Progenitor cell of endocrine pancreas (in vitro differentiated cells): ENCODE measurements at regions not wholly inside any gene's neighbourhood (a gene's known extent, or its start where the extent isn't known, plus 50 kb on each side); places are given as distances from the start of the nearest gene placed in this dataset.
"Not testable (repeated sequence)": the region's sequence is repeated elsewhere in the genome, so short reads cannot be mapped to it uniquely, and the experiment has no call there.

Source experiments
- DNase-seq: peaks from one replicate; pipeline ENCODE4 v3.0.0; 2021; ENCODE audit warnings: low spot score; ENCODE audit not compliant: unreplicated experiment
- H3K27ac Mint-ChIP-seq: 2 replicates; pipeline ENCODE4 v1.8.0; 2021; ENCODE audit warnings: mild to moderate bottlenecking, moderate library complexity, mixed read lengths
- H3K27me3 Mint-ChIP-seq: 2 replicates; pipeline ENCODE4 v1.8.0; 2021; ENCODE audit warnings: mixed read lengths
- H3K36me3 Mint-ChIP-seq: 2 replicates; pipeline ENCODE4 v1.8.0; 2022; ENCODE audit warnings: mixed read lengths; ENCODE audit not compliant: insufficient read depth
- H3K4me1 Mint-ChIP-seq: 2 replicates; pipeline ENCODE4 v1.8.0; 2021; ENCODE audit warnings: low read depth, mixed read lengths
- H3K4me3 Mint-ChIP-seq: 2 replicates; pipeline ENCODE4 v1.8.0; 2021; ENCODE audit warnings: low read depth, mild to moderate bottlenecking, moderate library complexity, mixed read lengths
- H3K9me3 Mint-ChIP-seq: 2 replicates; pipeline ENCODE4 v1.8.0; 2021; ENCODE audit warnings: low read depth, mixed read lengths
- TF ChIP-seq, protein P1 (sequence below): fragments of 200-600 bp; sonication (generic); IDR thresholded peaks from one replicate; pipeline ENCODE4 v1.5.0; 2021; ENCODE audit warnings: antibody characterized with exemption, mild to moderate bottlenecking; ENCODE audit not compliant: unreplicated experiment

GRCh38 chr9:32136700-32137339 is 247.6 kb upstream of the ACO1 start:
- TF ChIP-seq, protein P1, sequence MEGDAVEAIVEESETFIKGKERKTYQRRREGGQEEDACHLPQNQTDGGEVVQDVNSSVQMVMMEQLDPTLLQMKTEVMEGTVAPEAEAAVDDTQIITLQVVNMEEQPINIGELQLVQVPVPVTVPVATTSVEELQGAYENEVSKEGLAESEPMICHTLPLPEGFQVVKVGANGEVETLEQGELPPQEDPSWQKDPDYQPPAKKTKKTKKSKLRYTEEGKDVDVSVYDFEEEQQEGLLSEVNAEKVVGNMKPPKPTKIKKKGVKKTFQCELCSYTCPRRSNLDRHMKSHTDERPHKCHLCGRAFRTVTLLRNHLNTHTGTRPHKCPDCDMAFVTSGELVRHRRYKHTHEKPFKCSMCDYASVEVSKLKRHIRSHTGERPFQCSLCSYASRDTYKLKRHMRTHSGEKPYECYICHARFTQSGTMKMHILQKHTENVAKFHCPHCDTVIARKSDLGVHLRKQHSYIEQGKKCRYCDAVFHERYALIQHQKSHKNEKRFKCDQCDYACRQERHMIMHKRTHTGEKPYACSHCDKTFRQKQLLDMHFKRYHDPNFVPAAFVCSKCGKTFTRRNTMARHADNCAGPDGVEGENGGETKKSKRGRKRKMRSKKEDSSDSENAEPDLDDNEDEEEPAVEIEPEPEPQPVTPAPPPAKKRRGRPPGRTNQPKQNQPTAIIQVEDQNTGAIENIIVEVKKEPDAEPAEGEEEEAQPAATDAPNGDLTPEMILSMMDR, result peak; percentile 8
- Mint-ChIP-seq H3K27ac (no peak overlapping the region), H3K27me3 (no peaks in the 10 kb centered on the region), H3K9me3 (peaks cover 6% of the 10 kb centered on the region), H3K36me3 (no peaks in the 10 kb centered on the region), H3K4me1 (peaks cover 5% of the 10 kb centered on the region), H3K4me3 (no peak overlapping the region)
- DNase-seq, result no peak

- TF ChIP-seq, protein P1, result no peak
- H3K36me3 Mint-ChIP-seq, result no peaks in the 10 kb centered on the region
- H3K4me3 Mint-ChIP-seq, result no peak overlapping the region
- H3K27ac Mint-ChIP-seq, result no peak overlapping the region
- DNase-seq, result no peak
- peaks cover 2% of the 10 kb centered on the region for H3K4me1 Mint-ChIP-seq
- peaks cover 6% of the 10 kb centered on the region for H3K9me3 Mint-ChIP-seq
- no peaks in the 10 kb centered on the region for H3K27me3 Mint-ChIP-seq
Measured at GRCh38 chr9:32142074-32142473, 242.4 kb upstream of the ACO1 start.

GRCh38 chr9:32148553-32148952 is 235.9 kb upstream of the ACO1 start:
- H3K27me3 Mint-ChIP-seq, H3K4me3 Mint-ChIP-seq, H3K36me3 Mint-ChIP-seq, DNase-seq, H3K27ac Mint-ChIP-seq, H3K4me1 Mint-ChIP-seq: not testable (repeated sequence)
- peaks cover 16% of the 10 kb centered on the region for H3K9me3 Mint-ChIP-seq

GRCh38 chr9:32161209-32161608 is 223.2 kb upstream of the ACO1 start:
- no peaks in the 10 kb centered on the region for H3K4me1 Mint-ChIP-seq
- no peak overlapping the region for H3K27ac Mint-ChIP-seq
- TF ChIP-seq, protein P1, result no peak
- no peaks in the 10 kb centered on the region for H3K9me3 Mint-ChIP-seq
- H3K36me3 Mint-ChIP-seq, result no peaks in the 10 kb centered on the region
- H3K4me3 Mint-ChIP-seq, result no peak overlapping the region
- H3K27me3 Mint-ChIP-seq, result no peaks in the 10 kb centered on the region
- DNase-seq, result no peak

DNA sequence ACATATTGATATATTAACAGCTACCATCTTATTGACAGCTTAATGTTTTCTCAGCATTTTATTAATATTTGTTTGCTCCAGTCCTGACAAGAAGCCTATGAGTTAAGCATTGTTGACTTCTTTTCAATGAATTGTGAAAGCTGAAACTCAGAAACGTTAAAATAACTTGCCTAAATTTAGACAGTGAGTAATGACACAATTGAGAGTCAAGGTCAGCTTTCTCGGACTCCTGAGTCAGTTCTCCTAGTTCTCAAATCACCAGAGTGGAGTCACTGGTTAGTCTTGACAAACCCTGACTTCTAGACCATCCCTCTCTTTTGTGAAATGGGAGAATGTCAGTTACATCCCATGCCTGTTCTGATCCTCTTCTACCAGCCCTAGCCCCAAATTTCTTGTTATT is 222.7 kb upstream of the ACO1 start:
- TF ChIP-seq, protein P1, result no peak
- no peak for DNase-seq
- H3K4me3 Mint-ChIP-seq, result no peak overlapping the region
- no peak overlapping the region for H3K27ac Mint-ChIP-seq
- no peaks in the 10 kb centered on the region for H3K4me1 Mint-ChIP-seq
- no peaks in the 10 kb centered on the region for H3K9me3 Mint-ChIP-seq
- no peaks in the 10 kb centered on the region for H3K27me3 Mint-ChIP-seq
- H3K36me3 Mint-ChIP-seq, result no peaks in the 10 kb centered on the region

DNA sequence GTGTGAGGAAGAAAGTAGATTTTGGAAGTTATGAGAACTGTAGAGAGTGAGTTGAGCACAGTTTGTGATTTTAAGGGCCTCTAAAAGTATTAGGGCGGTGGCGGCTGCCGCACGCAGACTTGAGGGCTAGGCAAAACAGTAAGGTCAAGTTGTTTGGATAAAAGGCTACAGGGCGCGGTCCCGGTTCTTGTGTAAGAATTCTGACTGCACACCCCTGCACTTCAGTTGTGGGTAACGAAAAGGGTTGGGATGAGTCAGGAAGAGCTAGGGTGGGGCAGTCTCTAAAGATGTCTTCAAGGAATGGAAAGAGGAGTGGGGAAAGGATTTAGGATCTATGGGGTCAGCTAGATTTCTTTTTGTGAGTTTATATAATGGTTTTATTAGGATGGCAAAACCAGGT is 218.1 kb upstream of the ACO1 start:
- DNase-seq, H3K4me1 Mint-ChIP-seq: not testable (repeated sequence)

More for the DNA sequence above, 218.1 kb upstream of the ACO1 start:
- not testable (repeated sequence) for H3K9me3 Mint-ChIP-seq, H3K4me3 Mint-ChIP-seq, H3K27ac Mint-ChIP-seq, H3K36me3 Mint-ChIP-seq, H3K27me3 Mint-ChIP-seq
